Mucosa of gallbladder (tissue), 1 donor: ENCODE measurements at regions not wholly inside any gene's neighbourhood (a gene's known extent, or its start where the extent isn't known, plus 50 kb on each side); places are given as distances from the start of the nearest gene placed in this dataset.

Experiments
- DNase-seq: peaks from one replicate; pipeline ENCODE4 v3.0.0-alpha.2; 2020; ENCODE audit warnings: low spot score
- donor health status: DM: no; HTN: no; CAD: no.

GRCh38 chr18:78622907-78623541, 356.6 kb upstream of the SALL3 start:
- DNase-seq = no peak

DNA sequence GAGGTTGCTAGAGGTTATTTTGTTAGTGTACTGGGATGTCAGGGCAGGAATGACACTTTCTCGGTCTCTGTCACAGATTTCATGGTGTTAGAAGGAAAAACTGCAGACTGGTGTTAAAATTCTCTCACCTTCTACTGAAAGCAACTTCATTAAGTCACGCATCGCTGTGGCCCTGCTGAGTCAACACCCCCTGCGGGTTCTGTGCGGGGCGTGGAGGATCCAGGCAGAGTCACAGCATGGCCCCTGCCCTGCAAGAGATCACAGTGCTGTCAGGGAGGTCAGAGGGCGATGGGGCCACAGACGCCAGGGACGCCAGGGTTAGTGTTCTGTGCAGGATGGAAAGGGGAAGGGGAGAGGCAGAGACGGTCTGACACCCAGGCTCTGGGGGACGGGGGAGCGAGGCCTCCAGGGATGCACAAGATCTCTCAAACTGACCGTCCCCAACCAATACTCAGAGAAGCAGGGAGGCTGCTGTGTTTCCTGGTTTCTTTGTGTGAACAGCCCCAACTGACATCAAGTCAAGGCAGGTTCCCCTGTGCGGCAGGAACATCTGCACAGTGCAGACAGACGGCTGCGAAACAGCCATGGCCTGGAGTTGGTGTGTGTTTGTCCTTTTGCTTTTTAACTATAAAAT, 354.9 kb upstream of the SALL3 start:
- no peak for DNase-seq

DNA sequence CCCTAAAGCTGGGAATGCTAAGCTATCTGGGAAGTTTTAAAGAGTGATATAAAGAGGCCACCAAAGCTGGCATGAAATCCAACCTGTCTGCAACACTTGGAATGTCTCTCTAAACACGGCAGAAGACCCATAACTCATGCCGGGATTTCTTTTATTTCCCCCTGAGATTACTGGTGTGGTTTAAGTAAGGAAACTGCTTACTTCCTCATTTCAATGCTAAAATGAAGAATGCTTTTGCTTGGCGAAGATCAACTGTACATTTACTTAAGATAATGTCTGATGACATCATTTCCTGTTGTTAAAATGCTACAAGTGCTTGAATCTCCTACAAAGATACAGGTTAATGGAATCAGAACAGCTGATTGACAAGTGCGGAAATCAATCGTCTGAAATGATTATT, 353.8 kb upstream of the SALL3 start:
- DNase-seq = no peak

GRCh38 chr18:78627551-78628346, 351.9 kb upstream of the SALL3 start:
- no peak for DNase-seq

DNA sequence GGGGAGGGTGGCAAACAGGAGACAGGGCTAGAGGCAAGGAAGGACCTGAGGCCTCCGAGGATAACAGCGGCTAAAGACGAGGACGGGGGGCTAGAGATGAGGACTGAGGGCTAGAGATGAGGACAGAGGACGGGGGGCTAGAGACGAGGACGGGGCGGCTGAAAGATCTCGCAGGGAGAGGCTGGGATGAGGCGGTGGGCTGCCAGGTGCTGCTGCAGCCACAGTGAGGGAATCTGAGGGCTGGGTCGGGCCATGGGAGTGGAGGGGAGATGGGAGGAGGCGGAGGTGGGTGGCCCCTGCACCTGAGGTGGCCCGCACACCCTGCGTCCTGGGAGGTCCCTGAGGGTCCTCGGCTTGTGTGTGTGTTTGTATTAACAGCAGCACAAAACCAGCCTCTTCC, 350.2 kb upstream of the SALL3 start:
- no peak for DNase-seq

DNA sequence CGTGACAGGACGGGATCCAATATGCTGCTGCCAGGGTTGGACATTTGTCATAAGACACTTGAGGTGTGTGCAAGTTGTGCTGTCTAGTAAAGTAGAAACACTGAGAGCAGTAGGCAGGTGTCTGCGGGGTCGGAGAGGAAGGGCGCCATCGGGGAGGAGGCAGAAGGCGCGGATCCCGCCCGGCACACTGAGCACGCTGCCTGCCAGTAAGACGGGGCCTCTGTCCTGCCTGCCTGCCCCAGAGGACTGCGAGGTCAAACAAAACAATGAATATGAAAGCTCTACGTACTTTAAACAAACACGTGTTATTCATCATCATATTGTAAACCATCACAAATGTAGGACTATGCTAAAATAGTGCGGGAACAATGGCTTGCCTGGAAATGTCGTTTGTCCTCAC, 349.3 kb upstream of the SALL3 start:
- DNase-seq = no peak

DNA sequence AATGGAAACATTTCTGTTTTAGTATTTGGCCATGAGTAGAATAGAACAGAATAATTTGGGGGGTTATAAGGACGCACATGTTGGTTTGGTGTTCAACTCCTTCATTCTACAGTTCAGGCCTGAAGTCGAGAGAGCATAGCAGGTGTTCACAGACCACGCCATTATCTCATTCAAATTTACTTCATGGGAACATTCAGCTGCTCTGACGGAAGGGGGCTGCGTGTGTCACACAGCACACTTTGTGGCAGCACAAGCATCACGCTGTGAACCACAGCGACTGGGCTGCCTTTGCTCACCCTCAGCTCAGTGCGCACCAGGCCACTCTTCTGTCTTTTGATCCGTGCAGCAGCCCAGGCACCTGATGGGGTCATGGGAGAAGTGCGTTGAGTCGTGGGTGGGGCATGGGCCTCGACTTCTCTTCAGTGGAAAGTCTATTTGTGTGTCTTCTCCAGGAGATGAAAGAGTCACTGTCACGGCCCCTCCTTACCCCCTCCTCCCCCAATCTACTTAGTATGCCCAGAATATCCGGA, 348.6 kb upstream of the SALL3 start:
- DNase-seq = no peak

DNA sequence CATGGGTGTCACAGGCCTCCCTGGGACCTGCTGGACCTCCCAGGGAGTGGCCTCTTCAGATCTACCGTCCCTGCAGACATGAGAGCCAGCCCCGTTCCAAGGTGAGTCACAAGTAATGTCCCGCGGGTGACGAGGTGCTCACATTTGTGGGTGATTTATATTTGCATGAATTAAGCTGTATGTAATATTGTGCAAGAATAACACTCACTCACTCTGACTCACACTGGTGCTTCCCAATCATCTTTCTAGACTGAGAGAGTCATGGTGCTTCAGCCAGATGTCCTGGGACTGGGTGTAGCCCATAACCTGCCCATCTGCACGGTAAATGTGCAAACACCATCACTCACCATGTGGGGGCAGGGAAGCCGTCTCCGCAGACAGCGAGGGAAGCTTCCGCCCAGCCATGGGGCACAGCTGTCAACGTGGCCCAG, 347.5 kb upstream of the SALL3 start:
- DNase-seq = no peak

DNA sequence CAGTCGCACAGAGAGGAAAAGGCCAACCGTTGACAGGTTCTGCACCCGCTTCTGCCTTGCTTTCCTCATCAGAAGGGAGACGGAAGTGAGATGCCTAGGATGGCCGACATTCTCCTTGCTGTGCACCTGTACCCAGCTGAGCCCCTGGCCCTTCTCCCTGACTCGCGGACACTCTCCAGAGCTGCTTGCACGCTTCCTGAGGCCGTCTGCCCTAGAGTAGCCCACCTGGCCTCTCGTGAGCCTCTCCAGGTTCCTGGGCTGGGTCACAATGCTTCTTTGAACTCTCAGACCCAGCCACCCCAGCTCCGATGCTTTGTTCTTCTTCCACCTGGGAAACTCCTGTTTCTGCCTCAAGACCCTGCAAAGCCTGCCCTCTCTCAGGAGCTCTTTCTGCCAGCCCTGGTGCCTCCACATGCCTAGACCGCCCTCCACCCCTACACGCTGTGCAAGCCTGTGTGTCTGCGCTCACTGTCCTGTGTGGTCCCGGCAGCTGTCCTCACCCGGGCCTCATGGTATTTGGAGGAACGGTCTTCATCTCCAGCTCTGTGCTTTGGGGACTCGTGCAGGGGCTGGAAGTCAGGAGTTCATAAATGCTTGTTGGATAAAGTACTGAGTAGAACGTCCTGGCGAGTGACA, 345.4 kb upstream of the SALL3 start:
- DNase-seq = no peak

DNA sequence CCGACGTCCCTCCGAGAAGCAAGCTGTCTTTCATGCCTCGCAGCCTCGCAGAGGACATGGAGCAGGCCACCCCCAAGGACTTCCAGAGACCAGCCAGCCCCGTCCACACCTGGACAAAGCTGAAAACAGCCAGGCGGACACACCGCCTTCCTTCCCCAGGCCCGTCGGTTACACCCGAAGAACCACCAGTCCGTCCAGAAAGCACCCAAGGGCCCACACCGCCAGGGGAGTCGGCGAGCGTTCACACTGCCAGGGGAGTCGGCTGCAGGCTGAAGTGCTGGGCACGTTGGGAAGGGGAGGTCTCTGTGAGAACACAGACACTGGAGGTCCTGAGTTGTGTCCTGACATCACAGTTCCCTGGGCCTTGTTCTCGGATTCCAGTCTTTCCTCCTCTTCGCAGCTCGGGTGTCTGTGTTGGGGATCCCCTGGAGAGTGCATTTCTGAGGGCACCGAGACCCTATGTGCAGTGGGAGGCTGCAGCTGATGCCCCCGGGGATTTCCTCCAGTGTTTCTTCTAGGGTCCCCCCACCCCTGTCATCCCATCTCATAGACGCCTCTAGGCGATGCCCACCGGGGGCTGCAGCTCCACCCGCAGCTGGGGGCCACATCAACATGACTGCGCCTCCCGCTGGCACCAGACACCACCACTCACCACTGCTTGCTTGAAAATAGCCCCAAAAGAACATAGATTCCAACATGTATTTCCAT, 344.4 kb upstream of the SALL3 start:
- DNase-seq = no peak

- DNase-seq = no peak
Observed at GRCh38 chr18:78636260-78636659, 343.4 kb upstream of the SALL3 start.

DNA sequence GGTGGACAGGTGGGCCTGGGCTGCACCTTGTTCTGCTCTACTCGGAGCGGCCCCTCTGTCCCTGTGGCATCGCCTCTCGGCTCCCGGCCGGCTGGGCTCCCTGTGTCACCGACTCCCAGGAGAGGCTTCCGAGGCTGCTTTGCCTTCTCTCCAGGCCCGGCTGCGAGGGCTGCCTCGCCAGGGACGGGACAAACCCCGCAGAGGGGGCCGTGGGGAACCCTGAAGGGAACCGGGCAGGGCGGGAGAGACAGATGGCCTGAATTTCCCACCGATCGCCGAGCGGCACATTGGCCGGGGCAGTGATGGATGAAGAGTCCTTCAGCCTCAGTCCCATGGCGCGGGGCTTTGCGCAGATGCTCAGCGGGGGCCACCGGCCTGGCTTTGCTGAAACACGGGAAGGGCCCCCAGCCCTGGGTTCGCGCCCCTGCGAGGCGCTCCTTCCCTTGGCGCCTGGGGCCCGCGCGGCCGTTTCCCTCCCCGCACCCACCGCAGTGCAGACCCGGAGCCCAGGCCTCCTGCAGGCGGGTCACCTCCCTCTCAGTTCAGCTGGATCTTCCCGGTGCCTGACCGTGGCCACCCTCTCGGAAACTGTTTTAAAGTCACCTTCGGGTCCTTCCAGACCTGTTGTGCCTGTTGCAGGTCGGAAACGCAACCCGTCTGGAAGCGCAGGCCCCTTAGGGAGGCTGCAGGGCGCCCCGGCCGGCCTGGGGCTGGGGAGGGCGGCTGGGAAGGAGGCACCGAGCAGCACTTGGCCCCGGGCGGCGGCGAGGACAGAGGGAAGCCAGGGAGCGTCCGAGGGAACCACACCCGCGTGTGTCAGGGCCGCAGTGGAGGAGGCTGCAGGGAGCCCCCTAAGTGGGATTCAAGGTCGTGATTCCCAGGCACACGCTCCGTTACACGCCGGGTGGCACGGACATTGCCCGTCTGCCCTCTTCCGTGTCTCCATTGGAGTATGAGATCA, 341.9 kb upstream of the SALL3 start:
- no peak for DNase-seq

GRCh38 chr18:78639006-78639950, 340.3 kb upstream of the SALL3 start:
- DNase-seq = no peak

- no peak for DNase-seq
Observed at GRCh38 chr18:78640246-78640995, 339.2 kb upstream of the SALL3 start.

- DNase-seq = no peak
Observed at GRCh38 chr18:78641689-78642231, 337.9 kb upstream of the SALL3 start.

GRCh38 chr18:78642296-78642951, 337.2 kb upstream of the SALL3 start:
- DNase-seq = no peak

DNA sequence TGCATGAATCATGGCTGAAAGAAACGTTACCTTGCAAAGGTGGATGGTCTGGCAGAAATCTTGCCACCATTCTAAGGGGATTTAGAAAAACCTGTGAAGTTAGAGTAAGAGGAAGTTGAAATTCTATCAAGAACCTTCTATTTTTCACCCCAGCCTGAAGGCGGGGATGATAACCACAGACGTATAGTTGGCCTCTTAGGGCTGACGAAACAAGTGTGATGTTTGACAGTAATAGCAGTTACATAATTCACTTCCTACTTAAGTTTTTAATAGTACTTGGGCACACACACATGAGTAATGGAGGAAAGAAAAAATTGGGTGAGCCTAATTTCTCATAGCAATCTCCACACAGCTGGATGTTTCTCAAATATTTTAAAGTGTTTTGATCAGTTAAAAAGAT, 336.6 kb upstream of the SALL3 start:
- no peak for DNase-seq

DNA sequence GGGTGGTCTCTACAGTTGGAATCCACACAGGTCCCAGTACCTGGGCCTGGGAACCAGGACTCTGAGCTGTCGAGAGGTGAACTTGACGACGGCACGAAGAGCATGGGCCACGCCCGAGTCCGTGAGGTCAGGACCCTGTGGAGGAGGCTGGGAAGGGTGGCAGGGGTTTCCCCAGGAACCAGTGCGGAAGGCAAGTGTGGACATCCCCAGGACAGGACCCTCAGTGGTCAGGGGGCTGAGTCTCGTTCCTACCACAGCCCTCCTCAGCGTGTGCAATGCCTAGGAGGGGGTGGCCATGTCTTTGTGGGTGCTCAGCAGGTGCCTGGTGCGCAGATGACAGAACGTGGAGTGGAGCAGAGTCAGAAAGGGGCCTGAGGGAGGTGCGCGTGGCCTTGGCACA, 335.6 kb upstream of the SALL3 start:
- DNase-seq = no peak
